GM19240 (cell line): ENCODE measurements at regions not wholly inside any gene's neighbourhood (a gene's known extent, or its start where the extent isn't known, plus 50 kb on each side); places are given as distances from the start of the nearest gene placed in this dataset.

ENCODE experiments used
- DNase-seq: peaks from one replicate; pipeline ENCODE4 v3.0.0; 2011; ENCODE audit warnings: low spot score; ENCODE audit not compliant: insufficient read length

DNA sequence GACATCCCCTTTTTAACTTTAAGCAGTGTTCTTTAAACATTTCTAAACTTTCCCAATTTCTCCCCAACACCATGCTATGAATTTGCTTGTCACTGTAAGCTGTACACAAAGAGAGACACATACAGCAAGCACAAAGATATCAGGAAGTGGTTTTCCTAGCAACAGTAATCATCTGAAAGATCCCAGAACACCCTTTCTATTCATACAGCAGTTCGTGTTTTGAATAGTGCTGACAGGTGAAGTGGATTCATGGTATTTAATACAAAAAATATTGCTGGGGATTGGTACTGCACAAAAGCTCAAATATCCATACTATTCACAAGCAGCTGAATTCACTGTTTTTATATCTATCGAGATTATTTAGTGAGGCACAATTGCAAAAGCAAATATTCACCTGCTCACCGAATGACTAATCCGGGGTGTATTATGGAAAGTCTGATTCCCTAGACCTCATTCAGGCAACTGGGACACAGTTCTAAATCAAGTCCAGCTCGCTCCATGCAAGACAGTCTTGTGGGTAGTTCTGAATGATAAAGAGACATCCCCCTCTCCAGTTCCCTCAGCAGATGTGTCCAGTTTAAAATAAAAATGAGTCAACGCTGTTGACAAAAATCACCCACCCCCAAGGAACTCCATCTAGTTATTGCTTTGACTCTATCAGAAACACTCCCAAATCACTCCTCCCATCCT is 107.1 kb upstream of the TSHZ2 start:
- no peak for DNase-seq

- no peak for DNase-seq
These were observed 112.8 kb upstream of the TSHZ2 start for GRCh38 chr20:52859156-52859876.

- no peak for DNase-seq
These were observed 119.4 kb upstream of the TSHZ2 start for GRCh38 chr20:52852714-52853113.

DNA sequence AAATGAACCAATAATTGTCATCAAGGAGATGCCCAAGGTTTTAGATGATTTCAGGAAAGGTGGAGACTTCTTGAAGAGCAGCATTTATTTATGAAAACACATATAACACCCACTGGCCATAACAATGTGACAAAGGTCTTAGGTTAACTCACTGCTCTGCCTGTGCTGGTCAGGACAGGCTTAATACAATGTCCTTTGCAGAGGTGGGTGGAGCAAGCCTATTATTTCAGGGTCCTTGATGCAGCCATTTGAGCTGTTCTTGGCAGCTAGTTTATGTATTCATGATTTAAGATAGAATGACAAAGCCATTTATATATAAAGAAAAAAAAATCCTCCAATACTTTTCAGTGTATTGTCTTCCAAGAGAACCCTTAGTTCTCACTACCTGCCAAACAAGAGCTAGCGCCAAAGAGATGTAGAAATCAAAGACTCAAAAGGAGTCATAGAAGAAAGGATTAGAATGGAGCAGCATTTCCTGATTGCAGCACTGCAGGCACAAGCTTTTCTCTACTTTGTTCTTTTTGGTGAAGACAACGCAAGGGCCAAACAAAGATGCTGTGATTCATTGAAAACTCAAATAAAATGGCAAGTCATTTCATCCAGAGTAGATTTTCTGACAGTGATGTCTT is 124.3 kb upstream of the TSHZ2 start:
- no peak for DNase-seq

DNA sequence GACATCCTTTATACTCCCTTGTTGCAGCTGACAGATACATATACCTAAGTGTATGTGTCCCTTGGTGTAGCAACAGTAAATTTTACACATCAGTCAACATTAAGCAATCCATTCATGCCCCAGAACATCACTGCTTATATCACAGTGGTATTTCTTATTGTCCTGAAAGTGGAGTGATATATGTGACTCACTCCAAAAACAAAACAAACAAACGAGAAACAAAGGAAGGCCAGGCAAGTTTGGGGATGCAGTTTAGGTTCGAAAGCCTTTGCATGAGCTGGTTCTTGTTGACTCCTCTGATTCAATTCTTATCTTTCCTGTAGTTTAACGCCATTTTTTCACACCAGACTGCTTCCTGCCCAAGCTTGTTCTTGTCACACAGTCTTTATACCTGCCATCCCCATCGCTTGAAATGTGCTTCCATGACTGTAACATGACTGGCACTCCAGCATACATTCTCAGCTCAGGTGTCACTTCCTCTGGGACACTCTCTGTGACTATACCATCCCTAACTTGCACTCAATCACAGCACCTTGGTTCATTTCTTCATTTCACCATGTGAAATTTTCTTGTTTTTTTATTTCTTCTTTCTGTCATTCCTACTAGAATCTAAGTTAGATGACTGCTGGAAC is 125.0 kb upstream of the TSHZ2 start:
- DNase-seq, result no peak

- DNase-seq, result no peak
These were observed 127.1 kb upstream of the TSHZ2 start for GRCh38 chr20:52845044-52845443.

- DNase-seq, result no peak
These were observed 128.7 kb upstream of the TSHZ2 start for GRCh38 chr20:52843425-52843824.

DNA sequence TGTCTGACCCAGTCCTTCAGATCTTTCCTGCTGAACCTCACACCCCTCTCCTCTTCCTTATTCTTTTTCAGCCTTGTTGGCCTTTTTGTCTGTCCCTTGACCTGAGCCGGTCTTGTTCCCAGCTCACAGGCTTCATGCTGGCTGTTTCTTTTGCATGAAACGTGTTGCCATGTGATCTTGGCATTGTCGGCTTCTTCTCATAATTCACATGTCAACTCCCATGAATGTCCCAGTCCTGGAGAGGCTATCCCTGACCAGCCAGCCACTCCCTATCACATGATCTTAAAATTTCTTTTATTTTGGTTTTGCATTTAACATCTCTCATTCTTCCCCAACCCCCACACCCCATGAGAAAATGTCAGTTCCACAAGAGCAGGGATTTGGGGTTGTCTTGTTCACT is 131.2 kb upstream of the TSHZ2 start:
- no peak for DNase-seq

DNA sequence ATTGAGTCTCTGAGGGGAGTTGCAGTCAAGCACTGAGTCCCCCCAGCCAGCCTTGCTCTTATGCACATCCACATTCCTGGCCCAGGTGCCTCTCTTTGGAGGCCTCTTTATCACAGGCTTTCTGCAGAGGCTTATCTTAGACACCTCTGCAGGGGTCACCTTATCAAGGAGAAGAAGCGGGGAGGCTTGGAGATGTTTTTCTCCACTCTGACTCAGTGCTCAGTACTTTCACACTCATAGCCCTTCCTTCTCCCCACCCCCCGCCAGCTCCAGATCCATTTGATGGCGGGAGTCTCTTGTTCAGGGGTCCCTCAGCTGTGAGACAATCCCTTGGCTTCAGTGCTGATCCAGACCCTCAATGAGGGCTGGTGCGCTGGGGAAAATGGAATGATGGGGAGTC is 132.1 kb upstream of the TSHZ2 start:
- DNase-seq, result no peak

DNA sequence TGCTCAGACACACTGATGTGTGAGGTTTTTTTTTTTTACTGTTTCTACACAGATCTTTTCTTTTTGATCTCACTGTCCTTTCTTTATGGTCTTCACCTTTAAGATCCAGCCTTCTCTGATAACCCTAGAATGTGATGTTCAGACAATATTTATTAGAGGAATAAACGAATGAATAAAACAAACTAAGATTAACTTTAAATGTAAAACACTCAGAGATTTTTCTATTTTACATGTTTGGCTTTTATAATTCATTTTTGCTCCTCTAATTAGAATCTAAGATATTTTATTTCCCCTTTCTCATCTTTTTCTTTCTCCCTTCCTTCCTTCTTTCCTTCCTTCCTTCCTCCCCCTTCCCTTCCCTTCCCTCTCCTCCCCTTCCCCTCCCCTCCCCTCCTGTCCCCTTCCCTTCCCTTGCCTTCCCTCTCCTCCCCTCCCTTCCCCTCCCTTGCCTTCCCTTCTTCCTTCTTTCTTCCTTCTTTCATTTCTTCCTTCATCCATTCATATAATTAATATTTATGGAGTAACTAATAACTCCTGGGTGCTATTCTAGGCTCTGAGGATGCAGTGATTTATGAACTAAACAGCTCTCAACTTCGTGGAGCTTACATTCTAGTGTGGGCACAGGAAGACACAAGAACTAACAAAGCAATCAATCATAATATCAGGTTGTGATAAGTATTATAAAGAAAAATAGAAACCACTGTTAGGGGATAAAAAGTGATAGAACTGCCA is 133.5 kb upstream of the TSHZ2 start:
- no peak for DNase-seq

GRCh38 chr20:52837378-52837777 is 134.8 kb upstream of the TSHZ2 start:
- no peak for DNase-seq

GRCh38 chr20:52833901-52834300 is 138.3 kb upstream of the TSHZ2 start:
- no peak for DNase-seq

DNA sequence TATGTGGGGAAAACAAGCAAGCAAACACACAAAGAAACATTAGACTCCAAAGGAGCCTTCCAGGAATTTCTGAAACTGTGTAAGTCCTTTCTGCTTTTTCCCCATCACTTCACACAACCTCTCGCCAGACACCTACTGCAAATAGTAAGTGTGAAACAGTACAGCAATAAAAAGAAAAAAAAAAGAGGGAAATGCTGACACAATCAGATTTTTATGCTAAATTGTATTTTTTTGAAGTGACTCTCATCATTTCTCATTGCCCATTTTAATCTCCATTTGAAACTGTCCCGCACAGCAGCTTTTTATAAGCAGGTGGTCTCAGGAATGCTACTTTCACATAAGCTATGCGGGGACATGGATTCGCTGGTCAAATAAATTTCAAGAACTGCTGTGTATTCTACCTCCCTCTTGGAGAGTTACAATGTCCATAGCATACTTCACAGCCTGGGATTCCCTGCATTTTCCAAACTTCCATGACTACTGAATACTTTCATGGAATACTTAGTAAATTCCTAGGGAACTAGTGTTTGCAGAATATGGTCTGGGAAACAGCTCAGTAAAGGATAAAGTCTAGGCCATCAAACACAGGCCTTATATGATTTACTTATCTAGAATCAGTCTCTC is 139.9 kb upstream of the TSHZ2 start:
- no peak for DNase-seq

GRCh38 chr20:52830598-52830997 is 141.6 kb upstream of the TSHZ2 start:
- no peak for DNase-seq

DNA sequence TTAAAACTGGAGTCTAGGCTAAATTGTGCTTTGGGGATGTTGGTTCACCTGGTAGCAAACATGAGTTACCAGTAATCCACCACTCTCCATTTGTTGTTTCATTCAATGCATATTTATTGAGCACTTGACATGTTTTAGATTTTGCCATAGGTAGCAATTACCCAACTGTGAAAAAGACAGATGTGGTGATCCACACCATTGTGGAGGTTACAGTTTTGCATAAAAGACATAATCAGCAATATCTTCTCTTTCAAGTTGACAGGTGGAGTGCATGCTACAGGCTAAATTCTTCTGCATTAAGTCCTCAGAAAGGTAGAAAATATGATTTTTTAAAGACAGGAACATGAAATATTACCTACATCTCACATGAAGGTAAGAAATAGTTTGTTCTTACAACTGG is 143.0 kb upstream of the TSHZ2 start:
- no peak for DNase-seq

GRCh38 chr20:52828199-52828598 is 144.0 kb upstream of the TSHZ2 start:
- DNase-seq, result no peak

DNA sequence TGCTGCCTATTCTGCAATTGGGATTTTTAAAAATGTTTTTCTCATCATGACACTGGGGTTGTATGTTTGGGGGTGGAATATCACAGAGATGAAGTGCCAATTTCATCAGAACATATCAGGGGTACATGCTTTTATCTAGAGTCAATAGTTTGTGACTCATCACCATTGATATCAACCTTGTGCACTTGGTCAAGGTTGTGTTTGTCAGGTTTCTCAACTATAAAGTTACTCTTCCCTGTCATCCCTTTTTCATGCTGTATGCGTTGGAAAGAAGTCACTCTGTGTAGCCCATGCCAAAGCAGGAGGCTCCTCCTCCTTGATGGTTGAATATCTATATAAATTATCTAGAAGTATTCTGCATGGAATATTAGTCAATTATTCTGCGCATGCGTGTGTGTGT is 145.4 kb upstream of the TSHZ2 start:
- DNase-seq, result no peak

GRCh38 chr20:52826321-52826720 is 145.8 kb upstream of the TSHZ2 start:
- no peak for DNase-seq

- no peak for DNase-seq
These were observed 147.5 kb upstream of the TSHZ2 start for GRCh38 chr20:52824494-52825216.

DNA sequence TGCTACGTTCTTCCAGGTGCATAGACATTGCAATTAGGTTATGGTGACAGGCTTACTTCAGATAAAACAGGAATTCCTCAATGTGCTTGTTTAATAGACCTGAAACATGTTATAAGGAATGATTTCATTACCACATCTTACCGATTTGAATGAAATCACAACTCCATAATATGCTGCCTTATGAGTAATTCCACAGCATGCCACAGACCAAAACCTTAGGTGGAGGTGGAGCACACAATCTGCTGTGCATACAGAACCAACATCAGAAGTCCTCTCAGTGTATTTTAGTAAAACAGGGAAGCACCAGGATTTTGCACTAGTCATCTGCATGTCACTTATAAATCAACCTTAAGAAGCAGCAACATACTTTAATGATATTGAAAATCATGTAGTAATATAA is 148.9 kb upstream of the TSHZ2 start:
- no peak for DNase-seq
